GM12878 (cell line): ENCODE measurements at regions not wholly inside any gene's neighbourhood (a gene's known extent, or its start where the extent isn't known, plus 50 kb on each side); places are given as distances from the start of the nearest gene placed in this dataset.

Experiments
- ATAC-seq: fragments of 200-7000 bp; cut with Tn5 transposase; 3 replicates; pipeline ENCODE4 v1.9.1; 2020; ENCODE audit warnings: mild to moderate bottlenecking, moderate library complexity
- BruUV-seq: library from RNA; stranded (reverse); fragments of 400-500 nt; replicated peaks from 2 replicates; lab custom pipeline; 2021; lab: Mats Ljungman, UMichigan
- CTCF ChIA-PET: fragments of 300-600 bp; sonication (Branson Sonifier 250); formaldehyde crosslinking; extraction: SDS; loops from one replicate; lab custom pipeline; 2021; ENCODE audit warnings: inconsistent platforms; lab: Yijun Ruan, JAX
- POLR2A ChIA-PET: fragments of 350-600 bp; formaldehyde crosslinking; extraction: SDS; loops from one replicate; lab custom pipeline; 2021; ENCODE audit warnings: inconsistent platforms; lab: Charles Lee
- RAD21 ChIA-PET: fragments of 300-600 bp; sonication (Branson Sonifier 250); formaldehyde crosslinking; loops from one replicate; lab custom pipeline; 2023; ENCODE audit warnings: antibody characterized with exemption; ENCODE audit not compliant: unreplicated experiment; lab: Charles Lee
- SMC1A ChIA-PET: fragments of 300-600 bp; sonication (Branson Sonifier 250); formaldehyde crosslinking; loops from one replicate; lab custom pipeline; 2023; ENCODE audit not compliant: unreplicated experiment, uncharacterized antibody; lab: Charles Lee
- DNase-seq: peaks from one replicate; pipeline ENCODE4 v3.0.0-alpha.2; 2011; ENCODE audit warnings: low read depth, low spot score
- FAIRE-seq: peaks from 3 replicates; lab custom pipeline; 2011; peaks lifted over from hg19 to GRCh38; lab: Jason Lieb, UNC
- H2AFZ ChIP-seq: 2 replicates; pipeline ENCODE4 v1.6.0; 2011; ENCODE audit warnings: low read depth, low read length, control low read depth; ENCODE audit not compliant: control insufficient read depth
- H3K27ac ChIP-seq: 2 replicates; pipeline ENCODE4 v1.5.1; 2011; ENCODE audit warnings: control low read depth; ENCODE audit not compliant: control insufficient read depth, insufficient read depth
- H3K27me3 ChIP-seq, 2 experiments: replicated peaks in 1 of 2; 2 replicates each; pipeline versions ENCODE4 v1.6.0 to v1.6.1; 2011; ENCODE audit warnings: low read length in 1 of 2; ENCODE audit not compliant: control insufficient read depth in 2 of 2, insufficient read depth in 2 of 2
- H3K36me3 ChIP-seq, 2 experiments: 2 replicates each; pipeline ENCODE4 v1.5.1; 2011; ENCODE audit warnings: low read length in 1 of 2; ENCODE audit not compliant: control insufficient read depth in 2 of 2, insufficient read depth in 2 of 2
- H3K4me1 ChIP-seq: 2 replicates; pipeline ENCODE4 v1.6.1; 2011; ENCODE audit warnings: mild to moderate bottlenecking, low read length, moderate library complexity, mixed read lengths; ENCODE audit not compliant: control insufficient read depth, insufficient read depth
- H3K4me2 ChIP-seq: 2 replicates; pipeline ENCODE4 v1.6.0; 2011; ENCODE audit warnings: control low read depth; ENCODE audit not compliant: control insufficient read depth, insufficient read depth
- H3K4me3 ChIP-seq: fragments of 200-600 bp; sonication (generic); 2 replicates; pipeline ENCODE4 v1.5.1; 2016
- H3K79me2 ChIP-seq: 2 replicates; pipeline ENCODE4 v1.6.0; 2011; ENCODE audit warnings: low read length; ENCODE audit not compliant: control insufficient read depth, insufficient read depth
- H3K9ac ChIP-seq: 2 replicates; pipeline ENCODE4 v1.8.0; 2011; ENCODE audit warnings: low read length, control low read depth, mixed read lengths; ENCODE audit not compliant: control insufficient read depth, insufficient read depth
- H3K9me3 ChIP-seq: replicated peaks from 3 replicates; pipeline ENCODE4 v1.5.1; 2011; ENCODE audit warnings: mild to moderate bottlenecking, low read length; ENCODE audit not compliant: control insufficient read depth, insufficient read depth
- H4K20me1 ChIP-seq: 2 replicates; pipeline ENCODE4 v1.6.0; 2011; ENCODE audit not compliant: control insufficient read depth, insufficient read depth
- BCL11A ChIP-seq: IDR thresholded peaks from 2 replicates; pipeline ENCODE4 v1.6.1; 2011; ENCODE audit warnings: low read depth, low read length
- DPF2 ChIP-seq: fragments of 450-650 bp; IDR thresholded peaks from 2 replicates; pipeline ENCODE4 v1.6.1; 2017; ENCODE audit warnings: mild to moderate bottlenecking
- IKZF2 ChIP-seq, 2 experiments: fragments of 450-650 bp; IDR thresholded peaks; 2 replicates each; pipeline ENCODE4 v1.6.1; 2017; ENCODE audit warnings: mild to moderate bottlenecking in 2 of 2, moderate library complexity in 2 of 2
- MEF2B ChIP-seq: fragments of 450-650 bp; IDR thresholded peaks from 2 replicates; pipeline ENCODE4 v1.6.1; 2018; ENCODE audit warnings: mild to moderate bottlenecking, moderate library complexity; ENCODE audit not compliant: partially characterized antibody, poor library complexity, severe bottlenecking
- MTA2 ChIP-seq: fragments of 450-650 bp; IDR thresholded peaks from 2 replicates; pipeline ENCODE4 v1.6.1; 2016; ENCODE audit warnings: low read depth, mild to moderate bottlenecking, moderate library complexity
- MYC ChIP-seq: IDR thresholded peaks from 2 replicates; pipeline ENCODE4 v1.6.1; 2011; ENCODE audit warnings: mild to moderate bottlenecking, low read length, moderate library complexity, inconsistent platforms; ENCODE audit not compliant: insufficient read depth, insufficient replicate concordance, insufficient read length, severe bottlenecking
- NBN ChIP-seq: fragments of 450-650 bp; IDR thresholded peaks from 2 replicates; pipeline ENCODE4 v1.6.1; 2016
- RAD21 ChIP-seq: IDR thresholded peaks from 2 replicates; pipeline ENCODE4 v1.6.1; 2011; ENCODE audit warnings: mild to moderate bottlenecking, low read depth, low read length, moderate library complexity; ENCODE audit not compliant: insufficient read depth
- RELA ChIP-seq: fragments of 450-650 bp; IDR thresholded peaks from 2 replicates; pipeline ENCODE4 v1.8.0; 2014; ENCODE audit warnings: borderline replicate concordance; ENCODE audit not compliant: partially characterized antibody
- ZNF217 ChIP-seq: fragments of 450-650 bp; IDR thresholded peaks from 2 replicates; pipeline ENCODE4 v1.6.1; 2017; ENCODE audit warnings: antibody characterized with exemption, mild to moderate bottlenecking
- ZNF384 ChIP-seq: IDR thresholded peaks from 2 replicates; pipeline ENCODE4 v1.6.1; 2012; ENCODE audit warnings: low read depth, mild to moderate bottlenecking, low read length, improper control_type of control experiment, borderline replicate concordance
- WGBS: methylation state at CpG from one replicate; pipeline ENCODE4 v1.1.6; 2016; ENCODE audit warnings: low lambda C conversion rate; ENCODE audit not compliant: insufficient replicate concordance, insufficient coverage; ENCODE audit errors: missing lambda C conversion rate; 5-methylcytosine and 5-hydroxymethylcytosine counted together
- in situ Hi-C: fragments of 300-500 bp; cut with MboI; formaldehyde crosslinking; loops from 9 replicates; pipeline ENCODE4 v1.14.3; 2018; ENCODE audit warnings: mixed read lengths
- intact Hi-C: fragments of 100-400 bp; cut with micrococcal nuclease; formaldehyde crosslinking; loops from one replicate; pipeline ENCODE4 v1.14.2; 2022; ENCODE audit not compliant: unreplicated experiment
- TF ChIP-seq, protein P1 (sequence below): IDR thresholded peaks from 2 replicates; pipeline ENCODE4 v1.6.1; 2011; ENCODE audit warnings: low read depth, mild to moderate bottlenecking, low read length, moderate library complexity, borderline replicate concordance; ENCODE audit errors: extremely low read depth

DNA sequence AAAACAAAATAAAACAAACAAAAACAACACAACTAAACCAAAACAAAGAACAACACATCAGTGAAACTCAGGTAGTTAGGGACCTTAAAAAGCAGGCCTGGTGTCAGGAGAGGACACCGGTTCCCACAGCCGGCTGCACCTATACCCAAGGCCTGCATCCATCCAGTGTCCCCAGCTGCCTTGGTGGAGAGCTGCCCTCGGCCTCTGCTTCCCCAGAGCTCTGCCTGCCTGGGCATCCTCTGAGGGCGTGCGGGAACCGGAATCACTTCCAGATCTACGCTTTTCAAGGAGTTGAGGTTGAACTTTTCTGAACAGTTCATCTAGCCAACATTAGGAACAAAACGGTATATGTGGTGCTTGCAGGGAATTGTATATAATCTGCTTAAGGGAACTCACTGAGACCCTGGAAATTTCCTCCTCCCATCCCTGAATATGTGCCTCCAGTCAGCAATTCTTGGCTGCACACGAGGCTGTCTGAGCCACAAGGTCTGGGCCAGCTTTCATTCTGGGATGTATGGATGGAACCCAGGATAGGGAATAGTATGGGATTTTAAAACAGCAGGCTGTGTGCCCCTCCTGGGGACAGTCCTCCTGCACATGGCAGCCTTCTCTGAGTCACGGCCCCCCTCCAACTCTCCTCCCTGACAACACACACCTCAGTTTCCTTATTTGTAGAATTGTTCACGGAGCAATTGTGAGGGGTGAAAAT lies 319.0 kb upstream of the RTL1 start:
- DNase-seq (no peak), FAIRE-seq (no peak)
- SMC1A ChIA-PET = interaction anchor here (0.6 kb wide), 1 partner anchor 570 kb away, joined by 3 read pairs; no protein-coding TSS in a partner anchor
- no peaks in the 10 kb centered on the region for H3K36me3 ChIP-seq
- H3K9ac ChIP-seq = no peak overlapping the region
- POLR2A ChIA-PET = no interaction called here
- no TSS peak for BruUV-seq
- intact Hi-C loops (no loop called here), in situ Hi-C loops (no loop called here)
- H3K9me3 ChIP-seq = no peaks in the 10 kb centered on the region; the same call in 2 of the 3 replicates
- no peak overlapping the region for H3K27ac ChIP-seq
- no peaks in the 10 kb centered on the region for H4K20me1 ChIP-seq
- no peaks in the 10 kb centered on the region for H3K79me2 ChIP-seq
- H3K27me3 ChIP-seq = no peaks in the 10 kb centered on the region
- RAD21 ChIA-PET = no interaction called here
- no peaks in the 10 kb centered on the region for H3K4me1 ChIP-seq
- TF ChIP-seq ZNF217 (no peak), MTA2 (no peak), MYC (no peak), RAD21 (no peak), DPF2 (no peak), NBN (no peak), BCL11A (no peak), ZNF384 (no peak), IKZF2 (IDR thresholded peaks at IDR 0.05) (no peak), MEF2B (no peak), RELA (no peak)
- TF ChIP-seq, protein P1, sequence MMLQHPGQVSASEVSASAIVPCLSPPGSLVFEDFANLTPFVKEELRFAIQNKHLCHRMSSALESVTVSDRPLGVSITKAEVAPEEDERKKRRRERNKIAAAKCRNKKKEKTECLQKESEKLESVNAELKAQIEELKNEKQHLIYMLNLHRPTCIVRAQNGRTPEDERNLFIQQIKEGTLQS = no peak
- TF ChIP-seq, all 136 proteins: peak for 0
- H3K4me3 ChIP-seq = no peak overlapping the region
- no peak overlapping the region for H3K4me2 ChIP-seq
- no peak overlapping the region for H2AFZ ChIP-seq
- no peak for ATAC-seq
- WGBS = 46% methylated on average over 11 of the region's 11 CpGs
- CTCF ChIA-PET = no interaction called here
